ENCODE measurements at regions not wholly inside any gene's neighbourhood (a gene's known extent, or its start where the extent isn't known, plus 50 kb on each side); places are given as distances from the start of the nearest gene placed in this dataset.

GRCh38 chr4:45368832-45369231, 642.5 kb upstream of the GNPDA2 start:
- no peak for DNase-seq
- 10 to 23% (median 16%) methylated on average over 1 of the region's 1 CpG for WGBS, 4 donors
- intact Hi-C loops (cut with DNase I), result no loop called here
- Histone ChIP-seq H3K36me3 (replicated peaks in 1 of 2) (no peaks in the 10 kb centered on the region), H3K4me1 (replicated peaks in 1 of 2) (no peaks in the 10 kb centered on the region), H3K27me3 (no peaks in the 10 kb centered on the region), H3K9me3 (replicated peaks in 1 of 3) (no peaks in the 10 kb centered on the region), H3K27ac (no peak overlapping the region), H3K4me3 (no peak overlapping the region)
- TF ChIP-seq POLR2A (IDR thresholded peaks at IDR 0.05) (no peak), CTCF (IDR thresholded peaks at IDR 0.05) (no peak)

- Histone ChIP-seq H3K36me3 (replicated peaks in 1 of 2) (no peaks in the 10 kb centered on the region), H3K4me3 (no peak overlapping the region), H3K27me3 (no peaks in the 10 kb centered on the region), H3K4me1 (replicated peaks in 1 of 2) (no peaks in the 10 kb centered on the region), H3K9me3 (replicated peaks in 1 of 3) (no peaks in the 10 kb centered on the region), H3K27ac (no peak overlapping the region)
- WGBS, 4 donors, result 69 to 77% (median 73%) methylated on average over 3 of the region's 3 CpGs
- DNase-seq, result no peak
- intact Hi-C loops (cut with DNase I), result no loop called here
- TF ChIP-seq CTCF (IDR thresholded peaks at IDR 0.05) (no peak), POLR2A (IDR thresholded peaks at IDR 0.05) (no peak)
These were observed 637.6 kb upstream of the GNPDA2 start for GRCh38 chr4:45363931-45364330.

- DNase-seq, result no peak
- Histone ChIP-seq H3K27me3 (no peaks in the 10 kb centered on the region), H3K9me3 (replicated peaks in 1 of 3) (no peaks in the 10 kb centered on the region), H3K36me3 (replicated peaks in 1 of 2) (no peaks in the 10 kb centered on the region), H3K27ac (no peak overlapping the region), H3K4me1 (replicated peaks in 1 of 2) (no peaks in the 10 kb centered on the region), H3K4me3 (no peak overlapping the region)
- TF ChIP-seq CTCF (IDR thresholded peaks at IDR 0.05) (no peak), POLR2A (IDR thresholded peaks at IDR 0.05) (no peak)
- 64 to 88% (median 79%) methylated on average over 3 of the region's 3 CpGs for WGBS, 4 donors
- intact Hi-C loops (cut with DNase I), result no loop called here
These were observed 632.5 kb upstream of the GNPDA2 start for GRCh38 chr4:45358573-45359506.

- Histone ChIP-seq H3K9me3 (replicated peaks in 1 of 3) (peaks cover 0 to 8% (median 0%) of the 10 kb centered on the region in 3 donors), H3K4me1 (replicated peaks in 1 of 2) (peaks cover 0 to 3% of the 10 kb centered on the region in 2 donors), H3K27ac (no peak overlapping the region), H3K4me3 (no peak overlapping the region), H3K27me3 (no peaks in the 10 kb centered on the region), H3K36me3 (replicated peaks in 1 of 2) (no peaks in the 10 kb centered on the region)
- TF ChIP-seq CTCF (IDR thresholded peaks at IDR 0.05) (no peak), POLR2A (IDR thresholded peaks at IDR 0.05) (no peak)
- DNase-seq, result no peak
- intact Hi-C loops (cut with DNase I), result no loop called here
These were observed 626.8 kb upstream of the GNPDA2 start for GRCh38 chr4:45353161-45353560.
